Upper lobe of left lung (tissue), 4 donors: ENCODE measurements at regions not wholly inside any gene's neighbourhood (a gene's known extent, or its start where the extent isn't known, plus 50 kb on each side); places are given as distances from the start of the nearest gene placed in this dataset.

Experiments used
- CTCF ChIP-seq, 6 experiments: fragments of 450-650 bp in 4 of 6; fragments of 200-600 bp in 2 of 6; sonication (generic) in 2 of 6; IDR thresholded peaks; one replicate each; pipeline ENCODE4 v1.5.1; 2016 to 2019; ENCODE audit warnings: antibody characterized with exemption in 6 of 6
- POLR2A ChIP-seq, 4 donors: fragments of 450-650 bp; IDR thresholded peaks; one replicate each; pipeline ENCODE4 v1.5.1; 2016 to 2017; ENCODE audit warnings: antibody characterized with exemption in 4 of 4, mild to moderate bottlenecking in 2 of 4

GRCh38 chr1:57799490-57800115 lies 375.7 kb upstream of the DAB1 start:
- TF ChIP-seq CTCF (IDR thresholded peaks at IDR 0.05) (no peak), POLR2A (IDR thresholded peaks at IDR 0.05) (no peak)
